Adrenal gland (tissue), 5 donors: ENCODE measurements at regions not wholly inside any gene's neighbourhood (a gene's known extent, or its start where the extent isn't known, plus 50 kb on each side); places are given as distances from the start of the nearest gene placed in this dataset.

Source experiments
- CTCF ChIP-seq, 6 experiments: fragments of 450-650 bp in 4 of 6; fragments of 200-600 bp in 2 of 6; sonication (generic) in 1 of 6; IDR thresholded peaks; 1 replicate in 5 of 6; 2 replicates in 1 of 6; pipeline versions ENCODE4 v1.5.1 to v1.8.0; 2016 to 2021; ENCODE audit warnings: antibody characterized with exemption in 6 of 6, mild to moderate bottlenecking in 2 of 6, moderate library complexity in 1 of 6
- POLR2A ChIP-seq, 2 donors: fragments of 450-650 bp; IDR thresholded peaks; one replicate each; pipeline ENCODE4 v1.6.1; 2017; ENCODE audit warnings: antibody characterized with exemption in 2 of 2, mild to moderate bottlenecking in 2 of 2, moderate library complexity in 1 of 2
- donor health status: DM: no; HTN: no; CAD: no.

GRCh38 chr12:74381958-74382357 lies 155.7 kb upstream of the ATXN7L3B start:
- no peak for TF ChIP-seq CTCF (IDR thresholded peaks at IDR 0.05)
- no peak for TF ChIP-seq POLR2A (IDR thresholded peaks at IDR 0.05)
